ENCODE measurements at regions not wholly inside any gene's neighbourhood (a gene's known extent, or its start where the extent isn't known, plus 50 kb on each side); places are given as distances from the start of the nearest gene placed in this dataset.

GRCh38 chr2:7945026-7945425 is 736.8 kb upstream of the ID2 start:
- H3K4me3 ChIP-seq (ENCODE audit: insufficient read depth in 1 of 2, low read depth in 1 of 2, low read length in 2 of 2), result no peak overlapping the region
- no peaks in the 10 kb centered on the region for H3K27me3 ChIP-seq (ENCODE audit: control insufficient read depth in 1 of 2, insufficient read depth in 1 of 2, low read length in 2 of 2)
- no peak overlapping the region for H3K4ac ChIP-seq (ENCODE audit: low read depth in 1 of 2, low read length in 2 of 2)
- no peaks in the 10 kb centered on the region for H3K79me1 ChIP-seq (replicated peaks; ENCODE audit: low read length, poor library complexity, severe bottlenecking)
- H3K18ac ChIP-seq (ENCODE audit: low read depth in 1 of 2, low read length in 2 of 2), result no peak overlapping the region
- 100% methylated on average over 1 of the region's 1 CpG for WGBS
- no peak overlapping the region for H2BK12ac ChIP-seq (ENCODE audit: low read length in 2 of 2)
- H3K4me1 ChIP-seq (ENCODE audit: control insufficient read depth, insufficient read depth, low read depth, low read length), result peaks cover 2% of the 10 kb centered on the region
- H3K14ac ChIP-seq (ENCODE audit: low read length in 2 of 2), result no peak overlapping the region
- no peaks in the 10 kb centered on the region for H3K9me3 ChIP-seq (ENCODE audit: control insufficient read depth, low read length)
- H2BK120ac ChIP-seq (ENCODE audit: low read depth, low read length), result no peak overlapping the region
- no peak overlapping the region for H4K8ac ChIP-seq (ENCODE audit: low read length)
- no peak for DNase-seq
- no peak overlapping the region for H3K4me2 ChIP-seq (ENCODE audit: low read length, poor library complexity, severe bottlenecking)
- no peaks in the 10 kb centered on the region for H3K36me3 ChIP-seq (ENCODE audit: control insufficient read depth in 1 of 2, insufficient read depth in 2 of 2, low read depth in 1 of 2, low read length in 2 of 2)
- no peak overlapping the region for H3K9ac ChIP-seq (ENCODE audit: low read length)
- H2AFZ ChIP-seq (ENCODE audit: low read depth, low read length), result no peak overlapping the region
- no peak overlapping the region for H3K23ac ChIP-seq (ENCODE audit: low read length in 2 of 2)
- no peak overlapping the region for H2AK5ac ChIP-seq (ENCODE audit: low read length, severe bottlenecking)
- no peak overlapping the region for H2BK15ac ChIP-seq (ENCODE audit: low read depth, poor library complexity, severe bottlenecking)
- H3K27ac ChIP-seq (ENCODE audit: low read length, poor library complexity, severe bottlenecking), result no peak overlapping the region
- H4K91ac ChIP-seq (ENCODE audit: low read length), result no peak overlapping the region
- H2BK5ac ChIP-seq (ENCODE audit: low read depth, low read length, poor library complexity, severe bottlenecking), result no peak overlapping the region

DNA sequence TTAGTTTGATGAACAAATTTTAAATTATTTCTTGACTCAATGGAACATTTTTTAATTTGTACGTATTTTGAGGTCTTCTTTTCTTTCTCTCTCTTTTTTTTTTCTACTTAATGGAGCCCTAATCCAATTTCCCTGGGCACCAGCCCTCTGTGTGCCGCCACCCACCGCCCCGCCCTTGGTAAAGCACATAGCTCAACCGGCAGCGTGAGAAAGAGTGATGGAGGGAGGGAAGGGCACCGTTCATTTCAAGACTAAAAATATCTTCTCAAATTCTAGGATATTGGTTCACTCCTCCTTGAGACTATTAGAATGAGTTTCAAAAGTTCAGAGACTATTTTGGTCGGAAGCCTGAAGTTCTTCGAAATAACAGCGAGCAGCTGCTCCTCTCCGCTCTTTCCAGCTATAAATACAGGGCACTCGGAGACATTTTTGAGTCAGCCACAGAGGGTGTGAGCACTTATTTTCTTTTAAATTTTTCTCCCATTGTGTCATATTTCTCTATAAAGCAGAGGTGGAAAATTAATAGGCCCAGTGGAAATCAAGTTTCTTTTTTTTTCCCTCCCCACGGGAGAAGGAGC is 731.7 kb upstream of the ID2 start:
- Histone ChIP-seq H3K4me3 (ENCODE audit: insufficient read depth in 1 of 2, low read depth in 1 of 2, low read length in 2 of 2) (no peak overlapping the region), H3K14ac (ENCODE audit: low read length in 2 of 2) (no peak overlapping the region), H3K23ac (ENCODE audit: low read length in 2 of 2) (no peak overlapping the region), H2BK15ac (ENCODE audit: low read depth, poor library complexity, severe bottlenecking) (no peak overlapping the region), H2BK120ac (ENCODE audit: low read depth, low read length) (no peak overlapping the region), H3K36me3 (ENCODE audit: control insufficient read depth in 1 of 2, insufficient read depth in 2 of 2, low read depth in 1 of 2, low read length in 2 of 2) (no peaks in the 10 kb centered on the region), H4K8ac (ENCODE audit: low read length) (no peak overlapping the region), H3K4me1 (ENCODE audit: control insufficient read depth, insufficient read depth, low read depth, low read length) (peaks cover 2% of the 10 kb centered on the region), H3K27ac (ENCODE audit: low read length, poor library complexity, severe bottlenecking) (no peak overlapping the region), H3K27me3 (ENCODE audit: control insufficient read depth in 1 of 2, insufficient read depth in 1 of 2, low read length in 2 of 2) (no peaks in the 10 kb centered on the region), H3K4me2 (ENCODE audit: low read length, poor library complexity, severe bottlenecking) (no peak overlapping the region), H2BK12ac (ENCODE audit: low read length in 2 of 2) (no peak overlapping the region), H4K91ac (ENCODE audit: low read length) (no peak overlapping the region), H2AK5ac (ENCODE audit: low read length, severe bottlenecking) (no peak overlapping the region), H3K9ac (ENCODE audit: low read length) (no peak overlapping the region), H2BK5ac (ENCODE audit: low read depth, low read length, poor library complexity, severe bottlenecking) (no peak overlapping the region), H3K9me3 (ENCODE audit: control insufficient read depth, low read length) (no peaks in the 10 kb centered on the region), H3K18ac (ENCODE audit: low read depth in 1 of 2, low read length in 2 of 2) (no peak overlapping the region), H2AFZ (ENCODE audit: low read depth, low read length) (no peak overlapping the region), H3K79me1 (replicated peaks; ENCODE audit: low read length, poor library complexity, severe bottlenecking) (no peaks in the 10 kb centered on the region), H3K4ac (ENCODE audit: low read depth in 1 of 2, low read length in 2 of 2) (no peak overlapping the region)
- no peak for DNase-seq
- 94% methylated on average over 5 of the region's 13 CpGs for WGBS

DNA sequence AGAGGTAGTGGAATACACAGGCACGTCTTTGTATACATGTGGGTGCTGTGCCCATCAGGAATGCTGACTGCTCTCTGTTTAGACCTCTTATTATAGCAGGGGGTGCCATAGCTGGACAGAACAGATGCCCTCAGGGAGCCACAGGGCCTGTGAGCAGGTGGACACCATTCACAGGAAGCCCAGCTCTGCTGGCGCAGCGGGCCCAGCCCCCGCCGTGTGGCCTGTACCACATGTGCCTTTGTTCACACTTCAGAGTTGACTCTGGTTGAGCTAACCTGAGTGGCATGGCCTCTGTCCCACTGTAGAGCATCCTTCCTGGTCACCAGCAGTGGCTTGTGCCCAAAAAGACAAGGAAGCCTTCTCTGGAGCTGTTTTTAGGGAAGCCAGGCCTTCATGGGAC is 730.9 kb upstream of the ID2 start:
- Histone ChIP-seq H2BK120ac (ENCODE audit: low read depth, low read length) (no peak overlapping the region), H3K9me3 (ENCODE audit: control insufficient read depth, low read length) (no peaks in the 10 kb centered on the region), H3K23ac (ENCODE audit: low read length in 2 of 2) (no peak overlapping the region), H3K36me3 (ENCODE audit: control insufficient read depth in 1 of 2, insufficient read depth in 2 of 2, low read depth in 1 of 2, low read length in 2 of 2) (no peaks in the 10 kb centered on the region), H3K27ac (ENCODE audit: low read length, poor library complexity, severe bottlenecking) (no peak overlapping the region), H4K8ac (ENCODE audit: low read length) (no peak overlapping the region), H2AFZ (ENCODE audit: low read depth, low read length) (no peak overlapping the region), H2BK12ac (ENCODE audit: low read length in 2 of 2) (no peak overlapping the region), H3K79me1 (replicated peaks; ENCODE audit: low read length, poor library complexity, severe bottlenecking) (no peaks in the 10 kb centered on the region), H2AK5ac (ENCODE audit: low read length, severe bottlenecking) (peak overlapping the region; percentile 4), H2BK5ac (ENCODE audit: low read depth, low read length, poor library complexity, severe bottlenecking) (no peak overlapping the region), H3K27me3 (ENCODE audit: control insufficient read depth in 1 of 2, insufficient read depth in 1 of 2, low read length in 2 of 2) (no peaks in the 10 kb centered on the region), H3K4ac (ENCODE audit: low read depth in 1 of 2, low read length in 2 of 2) (no peak overlapping the region), H3K4me2 (ENCODE audit: low read length, poor library complexity, severe bottlenecking) (no peak overlapping the region), H3K18ac (ENCODE audit: low read depth in 1 of 2, low read length in 2 of 2) (no peak overlapping the region), H3K4me3 (ENCODE audit: insufficient read depth in 1 of 2, low read depth in 1 of 2, low read length in 2 of 2) (no peak overlapping the region), H2BK15ac (ENCODE audit: low read depth, poor library complexity, severe bottlenecking) (no peak overlapping the region), H3K14ac (ENCODE audit: low read length in 2 of 2) (no peak overlapping the region), H3K9ac (ENCODE audit: low read length) (no peak overlapping the region), H3K4me1 (ENCODE audit: control insufficient read depth, insufficient read depth, low read depth, low read length) (peaks cover 3% of the 10 kb centered on the region), H4K91ac (ENCODE audit: low read length) (no peak overlapping the region)
- DNase-seq, result no peak
- 97% methylated on average over 5 of the region's 5 CpGs for WGBS

- no peaks in the 10 kb centered on the region for H3K9me3 ChIP-seq (ENCODE audit: control insufficient read depth, low read length)
- H3K4me3 ChIP-seq (ENCODE audit: insufficient read depth in 1 of 2, low read depth in 1 of 2, low read length in 2 of 2), result no peak overlapping the region
- H3K14ac ChIP-seq (ENCODE audit: low read length in 2 of 2), result no peak overlapping the region
- no peak overlapping the region for H3K4me2 ChIP-seq (ENCODE audit: low read length, poor library complexity, severe bottlenecking)
- H3K36me3 ChIP-seq (ENCODE audit: control insufficient read depth in 1 of 2, insufficient read depth in 2 of 2, low read depth in 1 of 2, low read length in 2 of 2), result no peaks in the 10 kb centered on the region
- no peak overlapping the region for H2BK15ac ChIP-seq (ENCODE audit: low read depth, poor library complexity, severe bottlenecking)
- no peak overlapping the region for H3K9ac ChIP-seq (ENCODE audit: low read length)
- no peak overlapping the region for H3K18ac ChIP-seq (ENCODE audit: low read depth in 1 of 2, low read length in 2 of 2)
- H3K4me1 ChIP-seq (ENCODE audit: control insufficient read depth, insufficient read depth, low read depth, low read length), result peaks cover 3% of the 10 kb centered on the region
- H3K27ac ChIP-seq (ENCODE audit: low read length, poor library complexity, severe bottlenecking), result no peak overlapping the region
- H3K4ac ChIP-seq (ENCODE audit: low read depth in 1 of 2, low read length in 2 of 2), result no peak overlapping the region
- DNase-seq, result no peak
- 100% methylated on average over 1 of the region's 1 CpG for WGBS
- no peak overlapping the region for H2BK120ac ChIP-seq (ENCODE audit: low read depth, low read length)
- no peak overlapping the region for H3K23ac ChIP-seq (ENCODE audit: low read length in 2 of 2)
- no peaks in the 10 kb centered on the region for H3K79me1 ChIP-seq (replicated peaks; ENCODE audit: low read length, poor library complexity, severe bottlenecking)
- H2BK12ac ChIP-seq (ENCODE audit: low read length in 2 of 2), result no peak overlapping the region
- no peak overlapping the region for H4K91ac ChIP-seq (ENCODE audit: low read length)
- H4K8ac ChIP-seq (ENCODE audit: low read length), result no peak overlapping the region
- H2AK5ac ChIP-seq (ENCODE audit: low read length, severe bottlenecking), result no peak overlapping the region
- H3K27me3 ChIP-seq (ENCODE audit: control insufficient read depth in 1 of 2, insufficient read depth in 1 of 2, low read length in 2 of 2), result no peaks in the 10 kb centered on the region
- no peak overlapping the region for H2BK5ac ChIP-seq (ENCODE audit: low read depth, low read length, poor library complexity, severe bottlenecking)
- H2AFZ ChIP-seq (ENCODE audit: low read depth, low read length), result no peak overlapping the region
Observed at GRCh38 chr2:7951490-7951889, 730.4 kb upstream of the ID2 start.

Data from mesenchymal stem cell (in vitro differentiated cells and primary cell).